22Rv1 (cell line): ENCODE measurements at regions not wholly inside any gene's neighbourhood (a gene's known extent, or its start where the extent isn't known, plus 50 kb on each side); places are given as distances from the start of the nearest gene placed in this dataset.
"Not testable (repeated sequence)": the region's sequence is repeated elsewhere in the genome, so short reads cannot be mapped to it uniquely, and the experiment has no call there.

Source experiments
- CTCF ChIP-seq: fragments of 450-650 bp; IDR thresholded peaks from 2 replicates; pipeline ENCODE4 v1.5.1; 2017; ENCODE audit warnings: mild to moderate bottlenecking
- ZFX ChIP-seq: fragments of 450-650 bp; IDR thresholded peaks from 2 replicates; pipeline ENCODE4 v1.6.1; 2017; ENCODE audit warnings: antibody characterized with exemption, borderline replicate concordance

DNA sequence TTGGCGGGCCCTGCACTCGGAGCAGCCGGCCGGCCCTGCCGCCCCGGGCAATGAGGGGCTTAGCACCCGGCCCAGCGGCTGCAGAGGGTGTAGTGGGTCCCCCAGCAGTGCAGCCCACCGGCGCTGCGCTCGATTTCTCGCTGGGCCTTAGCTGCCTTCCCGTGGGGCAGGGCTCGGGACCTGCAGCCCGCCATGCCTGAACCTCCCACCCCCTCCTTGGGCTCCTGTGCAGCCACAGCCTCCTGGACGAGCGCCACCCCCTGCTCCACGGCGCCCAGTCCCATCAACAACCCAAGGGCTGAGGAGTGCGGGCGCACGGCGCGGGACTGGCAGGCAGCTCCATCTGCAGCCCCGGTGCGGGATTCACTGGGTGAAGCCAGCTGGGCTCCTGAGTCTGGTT, 87.4 kb upstream of the CXXC4 start:
- not testable (repeated sequence) for TF ChIP-seq CTCF, ZFX
